ENCODE measurements at regions not wholly inside any gene's neighbourhood (a gene's known extent, or its start where the extent isn't known, plus 50 kb on each side); places are given as distances from the start of the nearest gene placed in this dataset.

DNA sequence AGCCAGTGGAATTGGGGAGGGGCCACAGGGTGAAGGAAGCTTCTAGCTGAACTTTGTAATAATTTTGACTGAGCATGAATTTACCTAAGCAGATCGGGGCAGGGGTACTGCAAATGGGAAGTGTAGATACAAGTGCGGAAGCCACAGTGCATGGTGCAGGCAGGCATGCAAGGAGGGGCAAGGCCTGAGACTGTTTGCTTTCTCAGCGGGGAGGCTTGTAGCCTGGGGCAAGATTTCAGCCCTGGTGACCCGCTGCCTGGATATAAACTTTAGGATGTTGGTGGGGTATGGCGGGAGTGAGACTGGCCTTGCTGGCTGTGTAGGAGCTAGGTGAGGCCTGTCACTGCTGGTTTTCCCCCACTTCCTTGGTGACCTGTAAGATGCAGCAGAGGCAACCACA, 266.4 kb upstream of the PREP start:
- TF ChIP-seq PPARA (CRISPR knock-in tag; IDR thresholded peaks at IDR 0.05; ENCODE audit: borderline replicate concordance) (no peak), SNAI2 (CRISPR knock-in tag; IDR thresholded peaks at IDR 0.05) (no peak), ISL1 (CRISPR knock-in tag; IDR thresholded peaks at IDR 0.05) (no peak), ZFP3 (CRISPR knock-in tag; IDR thresholded peaks at IDR 0.05) (no peak), BACH2 (CRISPR knock-in tag; IDR thresholded peaks at IDR 0.05; ENCODE audit: borderline replicate concordance) (no peak), ZFP30 (CRISPR knock-in tag; IDR thresholded peaks at IDR 0.05) (no peak), ZNF8 (CRISPR knock-in tag; IDR thresholded peaks at IDR 0.05) (no peak), ARNTL (CRISPR knock-in tag; IDR thresholded peaks at IDR 0.05; ENCODE audit: borderline replicate concordance, low read depth) (no peak), OSR1 (CRISPR knock-in tag; IDR thresholded peaks at IDR 0.05) (no peak), ZNF565 (CRISPR knock-in tag; conservative IDR thresholded peaks at IDR 0.05; ENCODE audit: low read depth) (no peak), TCF4 (CRISPR knock-in tag; IDR thresholded peaks at IDR 0.05; ENCODE audit: borderline replicate concordance) (no peak), ESRRG (CRISPR knock-in tag; IDR thresholded peaks at IDR 0.05) (no peak), RARB (CRISPR knock-in tag; IDR thresholded peaks at IDR 0.05) (no peak)
- TF ChIP-seq, protein P1, sequence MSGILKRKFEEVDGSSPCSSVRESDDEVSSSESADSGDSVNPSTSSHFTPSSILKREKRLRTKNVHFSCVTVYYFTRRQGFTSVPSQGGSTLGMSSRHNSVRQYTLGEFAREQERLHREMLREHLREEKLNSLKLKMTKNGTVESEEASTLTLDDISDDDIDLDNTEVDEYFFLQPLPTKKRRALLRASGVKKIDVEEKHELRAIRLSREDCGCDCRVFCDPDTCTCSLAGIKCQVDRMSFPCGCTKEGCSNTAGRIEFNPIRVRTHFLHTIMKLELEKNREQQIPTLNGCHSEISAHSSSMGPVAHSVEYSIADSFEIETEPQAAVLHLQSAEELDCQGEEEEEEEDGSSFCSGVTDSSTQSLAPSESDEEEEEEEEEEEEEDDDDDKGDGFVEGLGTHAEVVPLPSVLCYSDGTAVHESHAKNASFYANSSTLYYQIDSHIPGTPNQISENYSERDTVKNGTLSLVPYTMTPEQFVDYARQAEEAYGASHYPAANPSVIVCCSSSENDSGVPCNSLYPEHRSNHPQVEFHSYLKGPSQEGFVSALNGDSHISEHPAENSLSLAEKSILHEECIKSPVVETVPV (CRISPR knock-in tag; IDR thresholded peaks at IDR 0.05): no peak
- TF ChIP-seq, protein P2, sequence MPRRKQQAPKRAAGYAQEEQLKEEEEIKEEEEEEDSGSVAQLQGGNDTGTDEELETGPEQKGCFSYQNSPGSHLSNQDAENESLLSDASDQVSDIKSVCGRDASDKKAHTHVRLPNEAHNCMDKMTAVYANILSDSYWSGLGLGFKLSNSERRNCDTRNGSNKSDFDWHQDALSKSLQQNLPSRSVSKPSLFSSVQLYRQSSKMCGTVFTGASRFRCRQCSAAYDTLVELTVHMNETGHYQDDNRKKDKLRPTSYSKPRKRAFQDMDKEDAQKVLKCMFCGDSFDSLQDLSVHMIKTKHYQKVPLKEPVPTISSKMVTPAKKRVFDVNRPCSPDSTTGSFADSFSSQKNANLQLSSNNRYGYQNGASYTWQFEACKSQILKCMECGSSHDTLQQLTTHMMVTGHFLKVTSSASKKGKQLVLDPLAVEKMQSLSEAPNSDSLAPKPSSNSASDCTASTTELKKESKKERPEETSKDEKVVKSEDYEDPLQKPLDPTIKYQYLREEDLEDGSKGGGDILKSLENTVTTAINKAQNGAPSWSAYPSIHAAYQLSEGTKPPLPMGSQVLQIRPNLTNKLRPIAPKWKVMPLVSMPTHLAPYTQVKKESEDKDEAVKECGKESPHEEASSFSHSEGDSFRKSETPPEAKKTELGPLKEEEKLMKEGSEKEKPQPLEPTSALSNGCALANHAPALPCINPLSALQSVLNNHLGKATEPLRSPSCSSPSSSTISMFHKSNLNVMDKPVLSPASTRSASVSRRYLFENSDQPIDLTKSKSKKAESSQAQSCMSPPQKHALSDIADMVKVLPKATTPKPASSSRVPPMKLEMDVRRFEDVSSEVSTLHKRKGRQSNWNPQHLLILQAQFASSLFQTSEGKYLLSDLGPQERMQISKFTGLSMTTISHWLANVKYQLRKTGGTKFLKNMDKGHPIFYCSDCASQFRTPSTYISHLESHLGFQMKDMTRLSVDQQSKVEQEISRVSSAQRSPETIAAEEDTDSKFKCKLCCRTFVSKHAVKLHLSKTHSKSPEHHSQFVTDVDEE (CRISPR knock-in tag; IDR thresholded peaks at IDR 0.05): no peak
- TF ChIP-seq, protein P3, sequence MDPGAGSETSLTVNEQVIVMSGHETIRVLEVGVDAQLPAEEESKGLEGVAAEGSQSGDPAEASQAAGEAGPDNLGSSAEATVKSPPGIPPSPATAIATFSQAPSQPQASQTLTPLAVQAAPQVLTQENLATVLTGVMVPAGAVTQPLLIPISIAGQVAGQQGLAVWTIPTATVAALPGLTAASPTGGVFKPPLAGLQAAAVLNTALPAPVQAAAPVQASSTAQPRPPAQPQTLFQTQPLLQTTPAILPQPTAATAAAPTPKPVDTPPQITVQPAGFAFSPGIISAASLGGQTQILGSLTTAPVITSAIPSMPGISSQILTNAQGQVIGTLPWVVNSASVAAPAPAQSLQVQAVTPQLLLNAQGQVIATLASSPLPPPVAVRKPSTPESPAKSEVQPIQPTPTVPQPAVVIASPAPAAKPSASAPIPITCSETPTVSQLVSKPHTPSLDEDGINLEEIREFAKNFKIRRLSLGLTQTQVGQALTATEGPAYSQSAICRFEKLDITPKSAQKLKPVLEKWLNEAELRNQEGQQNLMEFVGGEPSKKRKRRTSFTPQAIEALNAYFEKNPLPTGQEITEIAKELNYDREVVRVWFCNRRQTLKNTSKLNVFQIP (CRISPR knock-in tag; IDR thresholded peaks at IDR 0.05; ENCODE audit: borderline replicate concordance, low read depth): no peak
- ATAC-seq: no peak

DNA sequence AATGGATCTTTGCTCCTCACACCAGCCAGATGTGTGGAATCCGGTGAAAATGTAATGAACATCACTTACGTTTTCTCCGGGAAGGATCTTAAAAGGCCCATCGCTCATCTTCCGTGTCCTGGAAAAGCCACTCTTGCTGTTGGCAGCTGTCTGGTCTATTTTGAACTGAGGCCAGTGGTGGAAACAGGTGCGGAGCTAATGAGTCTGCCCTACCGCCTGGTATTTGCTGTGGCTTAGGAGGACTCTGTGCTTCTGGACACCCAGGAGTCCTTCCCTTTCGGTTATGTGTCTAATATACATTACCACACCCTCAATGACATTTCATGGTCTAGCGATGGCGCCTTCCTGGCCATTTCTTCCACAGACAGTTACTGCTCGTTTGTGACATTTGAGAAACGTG, 264.2 kb upstream of the PREP start:
- TF ChIP-seq ISL1 (CRISPR knock-in tag; IDR thresholded peaks at IDR 0.05) (no peak), ZNF70 (CRISPR knock-in tag; IDR thresholded peaks at IDR 0.05) (no peak), ZFP30 (CRISPR knock-in tag; IDR thresholded peaks at IDR 0.05) (no peak), ESRRG (CRISPR knock-in tag; IDR thresholded peaks at IDR 0.05) (no peak), BACH2 (CRISPR knock-in tag; IDR thresholded peaks at IDR 0.05; ENCODE audit: borderline replicate concordance) (no peak), SNAI2 (CRISPR knock-in tag; IDR thresholded peaks at IDR 0.05) (no peak), CSDC2 (CRISPR knock-in tag; IDR thresholded peaks at IDR 0.05) (no peak), ZNF8 (CRISPR knock-in tag; IDR thresholded peaks at IDR 0.05) (no peak), OSR1 (CRISPR knock-in tag; IDR thresholded peaks at IDR 0.05) (no peak), PPARA (CRISPR knock-in tag; IDR thresholded peaks at IDR 0.05; ENCODE audit: borderline replicate concordance) (no peak), ZC3H10 (CRISPR knock-in tag; IDR thresholded peaks at IDR 0.05) (no peak), TCF4 (CRISPR knock-in tag; IDR thresholded peaks at IDR 0.05; ENCODE audit: borderline replicate concordance) (no peak)
- TF ChIP-seq, protein P4, sequence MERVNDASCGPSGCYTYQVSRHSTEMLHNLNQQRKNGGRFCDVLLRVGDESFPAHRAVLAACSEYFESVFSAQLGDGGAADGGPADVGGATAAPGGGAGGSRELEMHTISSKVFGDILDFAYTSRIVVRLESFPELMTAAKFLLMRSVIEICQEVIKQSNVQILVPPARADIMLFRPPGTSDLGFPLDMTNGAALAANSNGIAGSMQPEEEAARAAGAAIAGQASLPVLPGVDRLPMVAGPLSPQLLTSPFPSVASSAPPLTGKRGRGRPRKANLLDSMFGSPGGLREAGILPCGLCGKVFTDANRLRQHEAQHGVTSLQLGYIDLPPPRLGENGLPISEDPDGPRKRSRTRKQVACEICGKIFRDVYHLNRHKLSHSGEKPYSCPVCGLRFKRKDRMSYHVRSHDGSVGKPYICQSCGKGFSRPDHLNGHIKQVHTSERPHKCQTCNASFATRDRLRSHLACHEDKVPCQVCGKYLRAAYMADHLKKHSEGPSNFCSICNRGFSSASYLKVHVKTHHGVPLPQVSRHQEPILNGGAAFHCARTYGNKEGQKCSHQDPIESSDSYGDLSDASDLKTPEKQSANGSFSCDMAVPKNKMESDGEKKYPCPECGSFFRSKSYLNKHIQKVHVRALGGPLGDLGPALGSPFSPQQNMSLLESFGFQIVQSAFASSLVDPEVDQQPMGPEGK (CRISPR knock-in tag; IDR thresholded peaks at IDR 0.05; ENCODE audit: borderline replicate concordance): no peak
- TF ChIP-seq, protein P5, sequence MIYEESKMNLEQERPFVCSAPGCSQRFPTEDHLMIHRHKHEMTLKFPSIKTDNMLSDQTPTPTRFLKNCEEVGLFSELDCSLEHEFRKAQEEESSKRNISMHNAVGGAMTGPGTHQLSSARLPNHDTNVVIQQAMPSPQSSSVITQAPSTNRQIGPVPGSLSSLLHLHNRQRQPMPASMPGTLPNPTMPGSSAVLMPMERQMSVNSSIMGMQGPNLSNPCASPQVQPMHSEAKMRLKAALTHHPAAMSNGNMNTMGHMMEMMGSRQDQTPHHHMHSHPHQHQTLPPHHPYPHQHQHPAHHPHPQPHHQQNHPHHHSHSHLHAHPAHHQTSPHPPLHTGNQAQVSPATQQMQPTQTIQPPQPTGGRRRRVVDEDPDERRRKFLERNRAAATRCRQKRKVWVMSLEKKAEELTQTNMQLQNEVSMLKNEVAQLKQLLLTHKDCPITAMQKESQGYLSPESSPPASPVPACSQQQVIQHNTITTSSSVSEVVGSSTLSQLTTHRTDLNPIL (CRISPR knock-in tag; IDR thresholded peaks at IDR 0.05; ENCODE audit: low read depth): no peak
- TF ChIP-seq, protein P2 (CRISPR knock-in tag; IDR thresholded peaks at IDR 0.05): no peak
- TF ChIP-seq, protein P3 (CRISPR knock-in tag; IDR thresholded peaks at IDR 0.05; ENCODE audit: borderline replicate concordance, low read depth): no peak
- TF ChIP-seq, protein P1 (CRISPR knock-in tag; IDR thresholded peaks at IDR 0.05): no peak
- no peak for ATAC-seq

Measured in SK-N-SH treated with all-trans-retinoic acid at 6 μM for 48 hours (cell line).